Suprapubic skin (tissue), 4 donors: ENCODE measurements at regions not wholly inside any gene's neighbourhood (a gene's known extent, or its start where the extent isn't known, plus 50 kb on each side); places are given as distances from the start of the nearest gene placed in this dataset.

Source experiments
- EP300 ChIP-seq: sonication (generic); formaldehyde crosslinking; IDR thresholded peaks from one replicate; pipeline ENCODE4 v1.6.1; 2017; ENCODE audit warnings: antibody characterized with exemption
- POLR2A ChIP-seq, 2 donors: fragments of 450-650 bp; IDR thresholded peaks; one replicate each; pipeline ENCODE4 v1.6.1; 2017; ENCODE audit warnings: antibody characterized with exemption in 2 of 2, mild to moderate bottlenecking in 2 of 2, moderate library complexity in 2 of 2
- POLR2AphosphoS5 ChIP-seq, 3 donors: sonication (generic); formaldehyde crosslinking; IDR thresholded peaks; one replicate each; pipeline ENCODE4 v1.6.1; 2017; ENCODE audit warnings: antibody characterized with exemption in 3 of 3
- TF ChIP-seq, protein P1 (sequence below), 2 donors: fragments of 200-600 bp in 1 of 2; fragments of 450-650 bp in 1 of 2; sonication (generic) in 1 of 2; IDR thresholded peaks; one replicate each; pipeline ENCODE4 v1.5.1; 2016 to 2019; ENCODE audit warnings: antibody characterized with exemption in 2 of 2, mild to moderate bottlenecking in 1 of 2, moderate library complexity in 1 of 2

DNA sequence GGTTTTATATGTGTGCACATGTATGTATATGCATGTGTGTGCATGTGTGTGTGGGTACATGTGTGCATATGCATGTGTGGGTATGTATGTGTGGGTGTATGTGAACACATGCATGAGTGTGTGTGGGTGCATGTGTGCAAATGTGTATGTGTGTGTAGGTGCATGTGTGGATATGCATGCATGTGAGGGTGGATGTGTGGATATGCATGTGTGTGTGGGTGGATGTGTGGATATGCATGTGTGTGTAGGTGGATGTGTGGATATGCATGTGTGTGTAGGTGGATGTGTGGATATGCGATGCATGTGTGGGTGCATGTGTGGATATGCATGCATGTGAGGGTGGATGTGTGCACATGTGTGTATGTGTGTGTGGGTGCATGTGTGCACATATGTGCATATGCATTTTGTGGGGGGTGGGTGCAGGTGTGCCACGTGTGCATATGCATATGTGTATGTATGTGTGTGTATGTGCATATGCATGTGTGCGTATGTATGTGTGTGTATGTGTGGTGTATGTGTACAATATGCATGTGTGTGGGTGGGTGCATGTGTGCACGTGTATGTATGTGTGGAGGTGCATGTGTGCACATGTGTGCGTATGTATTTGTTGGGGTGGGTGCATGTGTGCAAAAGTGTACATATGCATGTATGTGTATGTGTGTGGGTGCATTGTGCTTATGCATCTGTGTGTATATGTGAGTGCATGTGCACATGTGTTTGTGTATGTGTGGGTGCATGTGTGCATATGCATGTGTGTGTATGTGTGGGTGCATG, 144.2 kb downstream of the GAS1 start:
- TF ChIP-seq, protein P1, sequence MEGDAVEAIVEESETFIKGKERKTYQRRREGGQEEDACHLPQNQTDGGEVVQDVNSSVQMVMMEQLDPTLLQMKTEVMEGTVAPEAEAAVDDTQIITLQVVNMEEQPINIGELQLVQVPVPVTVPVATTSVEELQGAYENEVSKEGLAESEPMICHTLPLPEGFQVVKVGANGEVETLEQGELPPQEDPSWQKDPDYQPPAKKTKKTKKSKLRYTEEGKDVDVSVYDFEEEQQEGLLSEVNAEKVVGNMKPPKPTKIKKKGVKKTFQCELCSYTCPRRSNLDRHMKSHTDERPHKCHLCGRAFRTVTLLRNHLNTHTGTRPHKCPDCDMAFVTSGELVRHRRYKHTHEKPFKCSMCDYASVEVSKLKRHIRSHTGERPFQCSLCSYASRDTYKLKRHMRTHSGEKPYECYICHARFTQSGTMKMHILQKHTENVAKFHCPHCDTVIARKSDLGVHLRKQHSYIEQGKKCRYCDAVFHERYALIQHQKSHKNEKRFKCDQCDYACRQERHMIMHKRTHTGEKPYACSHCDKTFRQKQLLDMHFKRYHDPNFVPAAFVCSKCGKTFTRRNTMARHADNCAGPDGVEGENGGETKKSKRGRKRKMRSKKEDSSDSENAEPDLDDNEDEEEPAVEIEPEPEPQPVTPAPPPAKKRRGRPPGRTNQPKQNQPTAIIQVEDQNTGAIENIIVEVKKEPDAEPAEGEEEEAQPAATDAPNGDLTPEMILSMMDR (IDR thresholded peaks at IDR 0.05) = no peak
- TF ChIP-seq POLR2A (IDR thresholded peaks at IDR 0.05) (no peak), EP300 (no peak), POLR2AphosphoS5 (IDR thresholded peaks at IDR 0.05) (no peak)
